Spleen (tissue), 7 donors: ENCODE measurements at regions not wholly inside any gene's neighbourhood (a gene's known extent, or its start where the extent isn't known, plus 50 kb on each side); places are given as distances from the start of the nearest gene placed in this dataset.

ENCODE experiments used
- POLR2A ChIP-seq, 3 donors: fragments of 450-650 bp; IDR thresholded peaks; one replicate each; pipeline ENCODE4 v1.5.1; 2017; ENCODE audit warnings: antibody characterized with exemption in 3 of 3, mild to moderate bottlenecking in 1 of 3
- TF ChIP-seq, protein P1 (sequence below), 11 experiments: fragments of 200-600 bp in 7 of 11; fragments of 450-650 bp in 4 of 11; sonication (generic) in 4 of 11; IDR thresholded peaks in 8 of 11; conservative IDR thresholded peaks in 3 of 11; 1 replicate in 7 of 11; 2 replicates in 4 of 11; pipeline versions ENCODE4 v1.4.0 to v1.8.0; 2016 to 2021; ENCODE audit warnings: antibody characterized with exemption in 11 of 11, inconsistent platforms in 4 of 11, mild to moderate bottlenecking in 1 of 11
- donor health status: DM: no; HTN: no; CAD: no; lungs with moderate emphysema.
- donor health status: DM: no; HTN: no; CAD: no.
- donor health status: DM: no; HTN: no; CAD: no.

DNA sequence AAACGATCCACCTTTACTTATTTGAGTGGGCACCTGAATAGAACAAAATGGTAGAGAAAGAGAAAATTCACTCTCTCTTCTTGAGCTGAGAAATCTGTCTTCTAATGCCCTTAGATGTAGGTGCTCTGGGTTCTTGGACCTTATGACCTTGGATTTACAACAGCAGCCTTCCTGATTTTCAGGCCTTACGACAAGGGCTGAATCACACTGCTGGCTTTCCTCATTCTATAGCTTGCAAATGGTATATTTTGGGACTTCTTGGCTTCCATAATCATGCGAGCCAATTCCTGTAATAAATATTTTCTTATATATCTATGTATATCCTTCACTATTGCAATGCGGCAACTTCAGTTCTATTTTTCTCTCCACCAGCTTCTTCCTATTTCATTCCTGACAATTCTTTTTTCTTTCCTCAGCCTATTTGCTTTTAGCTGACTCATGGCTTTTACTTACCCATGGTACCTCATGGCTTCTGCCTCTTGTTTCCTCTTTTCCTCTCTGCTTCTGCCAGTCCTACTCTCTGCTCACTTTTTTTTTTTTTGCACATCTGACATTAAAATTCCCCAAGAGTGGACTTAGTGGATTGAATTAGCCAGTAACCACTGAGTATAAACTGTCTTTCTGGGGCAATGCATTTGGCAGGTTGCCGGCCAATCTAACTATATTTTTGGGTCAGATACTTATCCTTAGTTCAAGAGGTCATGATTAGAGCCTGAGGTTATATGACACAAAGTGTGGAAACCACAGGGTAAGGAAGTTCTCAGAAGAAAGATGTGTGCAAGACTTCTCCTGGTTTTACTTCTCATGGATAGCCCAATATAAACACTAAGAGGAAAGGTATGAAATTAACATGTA, 359.5 kb downstream of the TMEM135 start:
- TF ChIP-seq, protein P1, sequence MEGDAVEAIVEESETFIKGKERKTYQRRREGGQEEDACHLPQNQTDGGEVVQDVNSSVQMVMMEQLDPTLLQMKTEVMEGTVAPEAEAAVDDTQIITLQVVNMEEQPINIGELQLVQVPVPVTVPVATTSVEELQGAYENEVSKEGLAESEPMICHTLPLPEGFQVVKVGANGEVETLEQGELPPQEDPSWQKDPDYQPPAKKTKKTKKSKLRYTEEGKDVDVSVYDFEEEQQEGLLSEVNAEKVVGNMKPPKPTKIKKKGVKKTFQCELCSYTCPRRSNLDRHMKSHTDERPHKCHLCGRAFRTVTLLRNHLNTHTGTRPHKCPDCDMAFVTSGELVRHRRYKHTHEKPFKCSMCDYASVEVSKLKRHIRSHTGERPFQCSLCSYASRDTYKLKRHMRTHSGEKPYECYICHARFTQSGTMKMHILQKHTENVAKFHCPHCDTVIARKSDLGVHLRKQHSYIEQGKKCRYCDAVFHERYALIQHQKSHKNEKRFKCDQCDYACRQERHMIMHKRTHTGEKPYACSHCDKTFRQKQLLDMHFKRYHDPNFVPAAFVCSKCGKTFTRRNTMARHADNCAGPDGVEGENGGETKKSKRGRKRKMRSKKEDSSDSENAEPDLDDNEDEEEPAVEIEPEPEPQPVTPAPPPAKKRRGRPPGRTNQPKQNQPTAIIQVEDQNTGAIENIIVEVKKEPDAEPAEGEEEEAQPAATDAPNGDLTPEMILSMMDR (IDR thresholded peaks at IDR 0.05 in 8 of 11, conservative IDR thresholded peaks at IDR 0.05 in 3 of 11), result no peak
- no peak for TF ChIP-seq POLR2A (IDR thresholded peaks at IDR 0.05)
